PC-9 (cell line): ENCODE measurements at regions not wholly inside any gene's neighbourhood (a gene's known extent, or its start where the extent isn't known, plus 50 kb on each side); places are given as distances from the start of the nearest gene placed in this dataset.

Experiments used
- BruUV-seq: library from RNA; stranded (reverse); fragments of 400-500 nt; replicated peaks from 2 replicates; lab custom pipeline; 2021; lab: Mats Ljungman, UMichigan
- CTCF ChIA-PET: fragments of 300-600 bp; sonication (Branson Sonifier 250); formaldehyde crosslinking; loops from one replicate; lab custom pipeline; 2022; ENCODE audit warnings: antibody characterized with exemption; lab: Charles Lee
- POLR2A ChIA-PET: fragments of 300-600 bp; sonication (Branson Sonifier 250); formaldehyde crosslinking; loops from one replicate; lab custom pipeline; 2022; ENCODE audit warnings: antibody characterized with exemption; ENCODE audit not compliant: unreplicated experiment; lab: Charles Lee
- DNase-seq, 2 experiments: peaks; one replicate each; pipeline versions ENCODE4 v3.0.0 to v3.0.0-alpha.2; 2015 to 2022; ENCODE audit warnings: mixed read lengths in 1 of 2
- H2AFZ ChIP-seq: fragments of 200-600 bp; sonication (generic); 2 replicates; pipeline ENCODE4 v1.8.1; 2017; ENCODE audit warnings: antibody characterized with exemption
- H3F3A ChIP-seq: fragments of 200-600 bp; sonication (generic); 2 replicates; pipeline ENCODE4 v1.8.1; 2017; ENCODE audit warnings: antibody characterized with exemption, mild to moderate bottlenecking, low read depth; ENCODE audit not compliant: insufficient read depth
- H3K27ac ChIP-seq: fragments of 200-600 bp; sonication (generic); 2 replicates; pipeline ENCODE4 v1.6.1; 2016; ENCODE audit warnings: mixed run types
- H3K27me3 ChIP-seq: fragments of 200-600 bp; sonication (generic); 2 replicates; pipeline ENCODE4 v1.6.1; 2016; ENCODE audit warnings: low read depth, mixed run types; ENCODE audit not compliant: insufficient read depth
- H3K36me3 ChIP-seq: fragments of 200-600 bp; sonication (generic); 2 replicates; pipeline ENCODE4 v1.6.1; 2016; ENCODE audit warnings: low read depth, mixed run types
- H3K4me1 ChIP-seq: fragments of 200-600 bp; sonication (generic); replicated peaks from 2 replicates; pipeline ENCODE4 v1.6.1; 2016; ENCODE audit warnings: mixed run types; ENCODE audit not compliant: insufficient read depth
- H3K4me2 ChIP-seq: fragments of 200-600 bp; sonication (generic); 2 replicates; pipeline ENCODE4 v1.6.1; 2017; ENCODE audit warnings: mixed run types
- H3K4me3 ChIP-seq: fragments of 200-600 bp; sonication (generic); 2 replicates; pipeline ENCODE4 v1.6.1; 2016; ENCODE audit warnings: mixed run types
- H3K79me2 ChIP-seq: fragments of 200-600 bp; sonication (generic); 2 replicates; pipeline ENCODE4 v1.6.1; 2017; ENCODE audit warnings: low read depth, mixed run types
- H3K9me2 ChIP-seq: fragments of 200-600 bp; sonication (generic); 2 replicates; pipeline ENCODE4 v1.8.1; 2017; ENCODE audit warnings: mild to moderate bottlenecking; ENCODE audit not compliant: insufficient read depth
- H3K9me3 ChIP-seq: fragments of 200-600 bp; sonication (generic); 2 replicates; pipeline ENCODE4 v1.8.1; 2016; ENCODE audit warnings: low read depth; ENCODE audit not compliant: insufficient read depth
- H4K20me1 ChIP-seq: fragments of 200-600 bp; sonication (generic); 2 replicates; pipeline ENCODE4 v1.8.1; 2017; ENCODE audit not compliant: insufficient read depth
- CTCF ChIP-seq: fragments of 200-600 bp; sonication (generic); conservative IDR thresholded peaks from 2 replicates; pipeline ENCODE4 v1.6.1; 2017; ENCODE audit warnings: mixed run types, antibody characterized with exemption, mild to moderate bottlenecking, moderate library complexity
- EZH2 ChIP-seq: fragments of 200-600 bp; sonication (generic); IDR thresholded peaks from 2 replicates; pipeline ENCODE4 v1.8.0; 2017; ENCODE audit warnings: antibody characterized with exemption, low read depth
- intact Hi-C: fragments of 100-400 bp; cut with micrococcal nuclease; formaldehyde crosslinking; loops from one replicate; pipeline ENCODE4 v1.10.0; 2022; ENCODE audit not compliant: unreplicated experiment

- Histone ChIP-seq H3K9me2 (no peaks in the 10 kb centered on the region), H4K20me1 (no peaks in the 10 kb centered on the region), H2AFZ (no peak overlapping the region), H3K27me3 (no peaks in the 10 kb centered on the region), H3F3A (no peaks in the 10 kb centered on the region), H3K9me3 (no peaks in the 10 kb centered on the region), H3K36me3 (no peaks in the 10 kb centered on the region), H3K79me2 (no peaks in the 10 kb centered on the region), H3K27ac (no peak overlapping the region), H3K4me1 (no peaks in the 10 kb centered on the region), H3K4me3 (no peak overlapping the region), H3K4me2 (no peak overlapping the region)
- CTCF ChIA-PET, result no interaction called here
- POLR2A ChIA-PET, result interaction anchor here (0.6 kb wide), 1 partner anchor 325 kb away, joined by 4 read pairs; no protein-coding TSS in a partner anchor
- no peak for DNase-seq
- no peak for TF ChIP-seq EZH2
- no peak for TF ChIP-seq CTCF
- intact Hi-C loops, result no loop called here
- no TSS peak for BruUV-seq
Observed at GRCh38 chr4:167541286-167541685, 307.0 kb upstream of the SPOCK3 start.

DNA sequence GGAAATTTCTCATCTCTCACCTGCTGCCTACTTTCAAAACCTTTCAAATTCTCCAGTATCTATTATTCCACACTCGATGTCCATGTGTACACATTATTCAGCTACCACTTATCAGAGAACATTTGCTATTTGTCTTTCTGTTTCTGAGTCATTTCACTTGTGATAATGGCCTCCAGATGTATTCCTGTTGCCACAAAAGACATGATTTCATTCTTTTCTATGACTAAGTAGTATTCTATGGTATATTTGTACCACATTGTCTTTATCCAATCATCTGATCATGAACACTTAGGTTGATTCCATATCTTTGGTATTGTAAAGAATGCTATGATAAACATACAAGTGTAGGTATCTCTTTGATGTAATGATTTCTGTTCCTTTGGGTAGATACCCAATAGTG is 310.1 kb upstream of the SPOCK3 start:
- ChIA-PET POLR2A (no interaction called here), CTCF (no interaction called here)
- H3K9me2 ChIP-seq, result no peaks in the 10 kb centered on the region
- H2AFZ ChIP-seq, result no peak overlapping the region
- H3K36me3 ChIP-seq, result no peaks in the 10 kb centered on the region
- no TSS peak for BruUV-seq
- no peaks in the 10 kb centered on the region for H3K4me1 ChIP-seq
- no peak overlapping the region for H3K4me3 ChIP-seq
- no peak overlapping the region for H3K4me2 ChIP-seq
- H3K9me3 ChIP-seq, result no peaks in the 10 kb centered on the region
- H3K27me3 ChIP-seq, result no peaks in the 10 kb centered on the region
- H3K79me2 ChIP-seq, result no peaks in the 10 kb centered on the region
- no peaks in the 10 kb centered on the region for H4K20me1 ChIP-seq
- no peak overlapping the region for H3K27ac ChIP-seq
- TF ChIP-seq EZH2 (no peak), CTCF (no peak)
- intact Hi-C loops, result no loop called here
- no peak for DNase-seq
- H3F3A ChIP-seq, result no peaks in the 10 kb centered on the region

- Histone ChIP-seq H3K27ac (no peak overlapping the region), H3K9me2 (no peaks in the 10 kb centered on the region), H3K9me3 (no peaks in the 10 kb centered on the region), H2AFZ (no peak overlapping the region), H3K36me3 (no peaks in the 10 kb centered on the region), H3K4me2 (no peak overlapping the region), H3K4me3 (no peak overlapping the region), H3K27me3 (no peaks in the 10 kb centered on the region), H3K79me2 (no peaks in the 10 kb centered on the region), H4K20me1 (no peaks in the 10 kb centered on the region), H3K4me1 (no peaks in the 10 kb centered on the region), H3F3A (no peaks in the 10 kb centered on the region)
- BruUV-seq, result no TSS peak
- POLR2A ChIA-PET, result no interaction called here
- no peak for DNase-seq
- CTCF ChIA-PET, result no interaction called here
- no peak for TF ChIP-seq CTCF
- TF ChIP-seq EZH2, result no peak
- intact Hi-C loops, result no loop called here
Observed at GRCh38 chr4:167550021-167550420, 315.7 kb upstream of the SPOCK3 start.
